ENCODE measurements at regions not wholly inside any gene's neighbourhood (a gene's known extent, or its start where the extent isn't known, plus 50 kb on each side); places are given as distances from the start of the nearest gene placed in this dataset.
"Not testable (repeated sequence)": the region's sequence is repeated elsewhere in the genome, so short reads cannot be mapped to it uniquely, and the experiment has no call there.

- TF ChIP-seq FOXJ3 (CRISPR knock-in tag; IDR thresholded peaks at IDR 0.05), result no peak
- no peak for TF ChIP-seq JUND (IDR thresholded peaks at IDR 0.05)
- TF ChIP-seq NRF1 (IDR thresholded peaks at IDR 0.05; ENCODE audit: low read depth, low read length), result no peak
These were observed 227.4 kb upstream of the PLPP4 start (continued) for GRCh38 chr10:120229641-120230040.

- H3K27me3 ChIP-seq (ENCODE audit: insufficient read depth); POLR2A ChIA-PET; H3K4me2 ChIP-seq; H3K36me3 ChIP-seq (replicated peaks in 1 of 2; ENCODE audit: control insufficient read depth in 1 of 2, insufficient read depth in 2 of 2, low read length in 1 of 2); H3K9me2 ChIP-seq; H3K79me2 ChIP-seq (ENCODE audit: insufficient read depth); H3K27ac ChIP-seq (ENCODE audit: low read depth in 2 of 2, low read length in 1 of 2); H3K9me3 ChIP-seq; H4K20me1 ChIP-seq (ENCODE audit: insufficient read depth); H2AFZ ChIP-seq (ENCODE audit: low read depth); H3K4me3 ChIP-seq (ENCODE audit: low read depth in 2 of 2, low read length in 1 of 2); H3F3A ChIP-seq (replicated peaks; ENCODE audit: insufficient read depth); DNase-seq; H3K9ac ChIP-seq; H3K4me1 ChIP-seq (ENCODE audit: control insufficient read depth in 1 of 2, insufficient read depth in 2 of 2, low read depth in 1 of 2, low read length in 1 of 2): not testable (repeated sequence)
- WGBS (ENCODE audit: low lambda C conversion rate), result 35% methylated on average over 8 of the region's 12 CpGs
- CTCF ChIA-PET, result interaction anchor here (2.0 kb wide), 1 partner anchor 98 kb away, joined by 6 read pairs; no protein-coding TSS in a partner anchor
These were observed 217.3 kb upstream of the PLPP4 start for GRCh38 chr10:120239695-120240094.

- Histone ChIP-seq H3K4me3 (ENCODE audit: low read depth in 2 of 2, low read length in 1 of 2) (no peak overlapping the region), H3F3A (replicated peaks; ENCODE audit: insufficient read depth) (no peaks in the 10 kb centered on the region), H3K27ac (ENCODE audit: low read depth in 2 of 2, low read length in 1 of 2) (no peak overlapping the region), H3K9ac (no peak overlapping the region), H3K9me2 (no peaks in the 10 kb centered on the region), H3K4me2 (no peak overlapping the region), H4K20me1 (ENCODE audit: insufficient read depth) (no peaks in the 10 kb centered on the region), H3K79me2 (ENCODE audit: insufficient read depth) (no peaks in the 10 kb centered on the region), H3K9me3 (no peaks in the 10 kb centered on the region), H2AFZ (ENCODE audit: low read depth) (no peak overlapping the region), H3K36me3 (replicated peaks in 1 of 2; ENCODE audit: control insufficient read depth in 1 of 2, insufficient read depth in 2 of 2, low read length in 1 of 2) (no peaks in the 10 kb centered on the region), H3K4me1 (ENCODE audit: control insufficient read depth in 1 of 2, insufficient read depth in 2 of 2, low read depth in 1 of 2, low read length in 1 of 2) (no peaks in the 10 kb centered on the region), H3K27me3 (ENCODE audit: insufficient read depth) (no peaks in the 10 kb centered on the region)
- peak; percentile 5 for DNase-seq
- WGBS (ENCODE audit: low lambda C conversion rate), result 61% methylated on average over 13 of the region's 13 CpGs
- ChIA-PET CTCF (no interaction called here), POLR2A (no interaction called here)
- TF ChIP-seq ZBTB33 (IDR thresholded peaks at IDR 0.05; ENCODE audit: borderline replicate concordance, low read depth), result no peak
These were observed 205.1 kb upstream of the PLPP4 start for GRCh38 chr10:120251821-120252442.

GRCh38 chr10:120253131-120253530, 203.9 kb upstream of the PLPP4 start:
- no peaks in the 10 kb centered on the region for H3K4me1 ChIP-seq (ENCODE audit: control insufficient read depth in 1 of 2, insufficient read depth in 2 of 2, low read depth in 1 of 2, low read length in 1 of 2)
- H2AFZ ChIP-seq (ENCODE audit: low read depth), result no peak overlapping the region
- ChIA-PET POLR2A (no interaction called here), CTCF (no interaction called here)
- no peak for DNase-seq
- no peak overlapping the region for H3K4me3 ChIP-seq (ENCODE audit: low read depth in 2 of 2, low read length in 1 of 2)
- no peak for TF ChIP-seq ELF1 (IDR thresholded peaks at IDR 0.05)
- TF ChIP-seq ZBTB33 (IDR thresholded peaks at IDR 0.05; ENCODE audit: borderline replicate concordance, low read depth), result no peak
- TF ChIP-seq CHD2 (IDR thresholded peaks at IDR 0.05; ENCODE audit: low read length, partially characterized antibody), result no peak
- no peak for TF ChIP-seq SIN3A (IDR thresholded peaks at IDR 0.05; ENCODE audit: borderline replicate concordance, low read depth, low read length)
- TF ChIP-seq GATA2 (CRISPR knock-in tag; IDR thresholded peaks at IDR 0.05), result no peak
- H4K20me1 ChIP-seq (ENCODE audit: insufficient read depth), result no peaks in the 10 kb centered on the region
- no peak overlapping the region for H3K27ac ChIP-seq (ENCODE audit: low read depth in 2 of 2, low read length in 1 of 2)
- no peaks in the 10 kb centered on the region for H3K79me2 ChIP-seq (ENCODE audit: insufficient read depth)
- no peaks in the 10 kb centered on the region for H3K27me3 ChIP-seq (ENCODE audit: insufficient read depth)
- WGBS (ENCODE audit: low lambda C conversion rate), result 22% methylated on average over 3 of the region's 3 CpGs
- H3K9me2 ChIP-seq, result no peaks in the 10 kb centered on the region
- H3F3A ChIP-seq (replicated peaks; ENCODE audit: insufficient read depth), result no peaks in the 10 kb centered on the region
- H3K9me3 ChIP-seq, result no peaks in the 10 kb centered on the region
- H3K4me2 ChIP-seq, result no peak overlapping the region
- H3K36me3 ChIP-seq (replicated peaks in 1 of 2; ENCODE audit: control insufficient read depth in 1 of 2, insufficient read depth in 2 of 2, low read length in 1 of 2), result no peaks in the 10 kb centered on the region
- no peak overlapping the region for H3K9ac ChIP-seq
